IMR-90 (cell line): ENCODE measurements at regions not wholly inside any gene's neighbourhood (a gene's known extent, or its start where the extent isn't known, plus 50 kb on each side); places are given as distances from the start of the nearest gene placed in this dataset.

ENCODE experiments used
- ATAC-seq: fragments of 200-7000 bp; cut with Tn5 transposase; 2 replicates; pipeline ENCODE4 v1.9.1; 2020; ENCODE audit warnings: low read depth, mild to moderate bottlenecking, moderate library complexity
- BruUV-seq: library from RNA; stranded (reverse); fragments of 400-500 nt; replicated peaks from 2 replicates; lab custom pipeline; 2021; lab: Mats Ljungman, UMichigan
- CTCF ChIA-PET: fragments of 300-600 bp; formaldehyde crosslinking; extraction: SDS; loops from one replicate; lab custom pipeline; 2021; ENCODE audit warnings: antibody characterized with exemption; lab: Yijun Ruan, JAX
- POLR2A ChIA-PET: fragments of 300-600 bp; sonication (Branson Sonifier 250); formaldehyde crosslinking; loops from one replicate; lab custom pipeline; 2022; ENCODE audit warnings: antibody characterized with exemption; ENCODE audit not compliant: unreplicated experiment; lab: Charles Lee
- DNase-seq: peaks from one replicate; pipeline ENCODE4 v3.0.0; 2013
- H2AFZ ChIP-seq: replicated peaks from 2 replicates; pipeline ENCODE3; 2013; ENCODE audit warnings: low read length, mild to moderate bottlenecking; ENCODE audit not compliant: poor library complexity
- H2AK5ac ChIP-seq: 2 replicates; pipeline ENCODE4 v1.6.1; 2013; ENCODE audit warnings: low read depth, low read length, inconsistent platforms
- H2AK9ac ChIP-seq: replicated peaks from 2 replicates; pipeline ENCODE3; 2013; ENCODE audit warnings: mild to moderate bottlenecking, low read depth, low read length, moderate library complexity; ENCODE audit not compliant: poor library complexity
- H2BK120ac ChIP-seq: 2 replicates; pipeline ENCODE4 v1.6.1; 2013; ENCODE audit warnings: low read depth, low read length, inconsistent platforms
- H2BK15ac ChIP-seq: 3 replicates; pipeline ENCODE4 v1.6.1; 2013; ENCODE audit warnings: low read depth, low read length, inconsistent platforms
- H2BK20ac ChIP-seq: 2 replicates; pipeline ENCODE4 v1.6.1; 2013; ENCODE audit warnings: low read depth, mild to moderate bottlenecking, inconsistent platforms, low read length, moderate library complexity
- H2BK5ac ChIP-seq: 2 replicates; pipeline ENCODE4 v1.6.1; 2013; ENCODE audit warnings: mild to moderate bottlenecking, low read depth, low read length, inconsistent platforms; ENCODE audit not compliant: poor library complexity, severe bottlenecking
- H3K14ac ChIP-seq: replicated peaks from 2 replicates; pipeline ENCODE4 v1.6.1; 2013; ENCODE audit warnings: low read depth, low read length, inconsistent platforms
- H3K18ac ChIP-seq: 2 replicates; pipeline ENCODE4 v1.6.1; 2013; ENCODE audit warnings: low read depth, low read length, control low read depth
- H3K23ac ChIP-seq: 2 replicates; pipeline ENCODE4 v1.6.1; 2013; ENCODE audit warnings: low read depth, low read length, inconsistent platforms
- H3K27ac ChIP-seq: 2 replicates; pipeline ENCODE4 v1.5.1; 2013; ENCODE audit warnings: mild to moderate bottlenecking, control low read depth, low read length; ENCODE audit not compliant: insufficient read depth
- H3K27me3 ChIP-seq: 2 replicates; pipeline ENCODE4 v1.6.1; 2013; ENCODE audit warnings: low read length; ENCODE audit not compliant: control insufficient read depth, insufficient read depth
- H3K36me3 ChIP-seq: 2 replicates; pipeline ENCODE4 v1.6.1; 2013; ENCODE audit warnings: low read length, mixed read lengths; ENCODE audit not compliant: control insufficient read depth, insufficient read depth
- H3K4ac ChIP-seq: 2 replicates; pipeline ENCODE4 v1.6.1; 2013; ENCODE audit warnings: low read depth, low read length, inconsistent platforms
- H3K4me1 ChIP-seq: 2 replicates; pipeline ENCODE4 v1.6.1; 2013; ENCODE audit warnings: low read length, mixed read lengths; ENCODE audit not compliant: control insufficient read depth, insufficient read depth
- H3K4me2 ChIP-seq: 2 replicates; pipeline ENCODE4 v1.6.1; 2013; ENCODE audit warnings: low read depth, mild to moderate bottlenecking, control low read depth, low read length, moderate library complexity
- H3K4me3 ChIP-seq: 2 replicates; pipeline ENCODE4 v1.5.1; 2013; ENCODE audit warnings: low read depth, mild to moderate bottlenecking, control low read depth, low read length, moderate library complexity; ENCODE audit not compliant: insufficient read depth
- H3K56ac ChIP-seq: 2 replicates; pipeline ENCODE4 v1.6.1; 2013; ENCODE audit warnings: low read length, inconsistent platforms; ENCODE audit not compliant: insufficient read depth; ENCODE audit errors: extremely low read depth
- H3K79me1 ChIP-seq, 2 experiments: 2 replicates each; pipeline ENCODE4 v1.6.1; 2013; ENCODE audit warnings: low read length in 2 of 2, inconsistent platforms in 1 of 2, low read depth in 1 of 2
- H3K9ac ChIP-seq: 2 replicates; pipeline ENCODE4 v1.6.1; 2013; ENCODE audit warnings: low read depth, low read length, control low read depth
- H3K9me1 ChIP-seq: 2 replicates; pipeline ENCODE4 v1.6.1; 2013; ENCODE audit warnings: low read length, inconsistent platforms; ENCODE audit not compliant: insufficient read depth
- H3K9me3 ChIP-seq: 2 replicates; pipeline ENCODE4 v1.6.1; 2013; ENCODE audit warnings: low read length; ENCODE audit not compliant: control insufficient read depth, insufficient read depth
- H4K20me1 ChIP-seq: 2 replicates; pipeline ENCODE4 v1.6.1; 2013; ENCODE audit warnings: low read length, inconsistent platforms; ENCODE audit not compliant: insufficient read depth
- H4K5ac ChIP-seq: 2 replicates; pipeline ENCODE4 v1.6.1; 2013; ENCODE audit warnings: mild to moderate bottlenecking, low read depth, low read length, control low read depth
- H4K8ac ChIP-seq, 2 experiments: 2 replicates each; pipeline ENCODE4 v1.6.1; 2013; ENCODE audit warnings: low read depth in 2 of 2, low read length in 2 of 2, control low read depth in 1 of 2, inconsistent platforms in 1 of 2
- H4K91ac ChIP-seq: 2 replicates; pipeline ENCODE4 v1.6.1; 2013; ENCODE audit warnings: low read depth, low read length, inconsistent platforms; ENCODE audit not compliant: insufficient read depth
- BHLHE40 ChIP-seq: fragments of 150-350 bp; IDR thresholded peaks from 2 replicates; pipeline ENCODE4 v1.6.1; 2016; ENCODE audit warnings: mild to moderate bottlenecking, low read depth, low read length
- CEBPB ChIP-seq: IDR thresholded peaks from 2 replicates; pipeline ENCODE4 v1.6.1; 2012; ENCODE audit warnings: low read depth, low read length, improper control_type of control experiment
- CTCF ChIP-seq: conservative IDR thresholded peaks from 2 replicates; pipeline ENCODE4 v1.5.1; 2012; ENCODE audit warnings: mild to moderate bottlenecking, low read depth, low read length, improper control_type of control experiment
- ELK1 ChIP-seq: fragments of 150-350 bp; IDR thresholded peaks from 2 replicates; pipeline ENCODE4 v1.6.1; 2016; ENCODE audit warnings: low read depth, mild to moderate bottlenecking, low read length, moderate library complexity, borderline replicate concordance
- FOS ChIP-seq: fragments of 150-350 bp; IDR thresholded peaks from 2 replicates; pipeline ENCODE4 v1.6.1; 2016; ENCODE audit warnings: low read depth, low read length
- MAFK ChIP-seq: IDR thresholded peaks from 2 replicates; pipeline ENCODE4 v1.6.1; 2012; ENCODE audit warnings: low read depth, low read length, improper control_type of control experiment
- MAZ ChIP-seq: IDR thresholded peaks from 2 replicates; pipeline ENCODE4 v1.6.1; 2012; ENCODE audit warnings: low read depth, mild to moderate bottlenecking, low read length, improper control_type of control experiment, moderate library complexity, borderline replicate concordance
- MXI1 ChIP-seq: IDR thresholded peaks from 2 replicates; pipeline ENCODE4 v1.6.1; 2012; ENCODE audit warnings: low read depth, mild to moderate bottlenecking, low read length, moderate library complexity, borderline replicate concordance
- NFE2L2 ChIP-seq: fragments of 150-350 bp; IDR thresholded peaks from 2 replicates; pipeline ENCODE4 v1.6.1; 2016; ENCODE audit warnings: low read depth, mild to moderate bottlenecking, low read length
- POLR2A ChIP-seq: IDR thresholded peaks from 2 replicates; pipeline ENCODE4 v1.6.1; 2012; ENCODE audit warnings: mild to moderate bottlenecking, low read depth, low read length
- RAD21 ChIP-seq: IDR thresholded peaks from 2 replicates; pipeline ENCODE4 v1.6.1; 2012; ENCODE audit warnings: low read length, improper control_type of control experiment
- WGBS, 2 experiments: methylation state at CpG; one replicate each; pipeline versions ENCODE4 v1.1.5 to v1.1.7; 2013; ENCODE audit warnings: missing lambda C conversion rate in 2 of 2; ENCODE audit not compliant: insufficient read length in 1 of 2; ENCODE audit errors: extremely low coverage in 2 of 2; 5-methylcytosine and 5-hydroxymethylcytosine counted together
- dilution Hi-C: fragments of 300-500 bp; cut with HindIII; formaldehyde crosslinking; loops from one replicate; pipeline ENCODE4 v1.14.3; 2018; ENCODE audit warnings: low sequenced_read_pairs; ENCODE audit not compliant: unreplicated experiment
- in situ Hi-C: fragments of 300-500 bp; cut with MboI; formaldehyde crosslinking; loops from 3 replicates; pipeline ENCODE4 v1.14.3; 2019; ENCODE audit warnings: low sequenced_read_pairs, inconsistent platforms, mixed read lengths
- intact Hi-C: fragments of 100-400 bp; cut with micrococcal nuclease; formaldehyde crosslinking; loops from 2 replicates; pipeline ENCODE4 v1.10.0; 2022

- CTCF ChIA-PET: no interaction called here
- Histone ChIP-seq H4K8ac (no peak overlapping the region), H3K23ac (no peak overlapping the region), H3K4ac (no peak overlapping the region), H3K4me2 (no peak overlapping the region), H3K4me3 (no peak overlapping the region), H2BK15ac (no peak overlapping the region), H3K36me3 (no peaks in the 10 kb centered on the region), H3K79me1 (no peaks in the 10 kb centered on the region), H3K9ac (no peak overlapping the region), H4K5ac (no peak overlapping the region), H2AFZ (no peak overlapping the region), H3K9me1 (no peaks in the 10 kb centered on the region), H3K27me3 (peaks cover 4% of the 10 kb centered on the region; the same call in 1 of the 2 replicates), H3K27ac (no peak overlapping the region), H2AK5ac (no peak overlapping the region), H2BK120ac (no peak overlapping the region), H2BK20ac (no peak overlapping the region), H3K56ac (no peak overlapping the region), H4K20me1 (no peaks in the 10 kb centered on the region), H3K18ac (no peak overlapping the region), H4K91ac (no peak overlapping the region), H3K9me3 (no peaks in the 10 kb centered on the region), H3K4me1 (no peaks in the 10 kb centered on the region), H3K14ac (no peak overlapping the region), H2BK5ac (no peak overlapping the region), H2AK9ac (no peak overlapping the region)
- BruUV-seq: no TSS peak
- POLR2A ChIA-PET: no interaction called here
- WGBS, 2 experiments: no CpG with 5 or more reads among the region's 5 CpGs
- intact Hi-C loops: no loop called here
- no peak for DNase-seq
- in situ Hi-C loops: loop anchor here (25.0 kb wide), 1 partner anchor 534 kb away; no protein-coding TSS in a partner anchor
- dilution Hi-C loops: no loop called here
- TF ChIP-seq RAD21 (no peak), CTCF (no peak), CEBPB (no peak), MXI1 (no peak), BHLHE40 (no peak), FOS (no peak), MAZ (no peak), MAFK (no peak), POLR2A (no peak), NFE2L2 (no peak), ELK1 (no peak)
- no peak for ATAC-seq
Measured at GRCh38 chr2:236321415-236321814, 57.2 kb upstream of the ASB18 start.
